PC-3 (cell line): ENCODE measurements at regions not wholly inside any gene's neighbourhood (a gene's known extent, or its start where the extent isn't known, plus 50 kb on each side); places are given as distances from the start of the nearest gene placed in this dataset.
A peak's percentile ranks its signal among the peaks of the same experiment; 100 is the strongest.

Experiments
- ATAC-seq: fragments of 200-7000 bp; cut with Tn5 transposase; 2 replicates; pipeline ENCODE4 v1.9.1; 2020; ENCODE audit warnings: mild to moderate bottlenecking, moderate library complexity
- BruUV-seq: library from RNA; stranded (reverse); fragments of 400-500 nt; replicated peaks from 2 replicates; lab custom pipeline; 2021; lab: Mats Ljungman, UMichigan
- CTCF ChIA-PET: fragments of 300-600 bp; sonication (Branson Sonifier 250); formaldehyde crosslinking; loops from one replicate; lab custom pipeline; 2022; ENCODE audit warnings: antibody characterized with exemption; lab: Charles Lee
- POLR2A ChIA-PET: fragments of 300-600 bp; sonication (Branson Sonifier 250); formaldehyde crosslinking; loops from one replicate; lab custom pipeline; 2022; ENCODE audit warnings: antibody characterized with exemption; ENCODE audit not compliant: unreplicated experiment; lab: Charles Lee
- DNase-seq: peaks from one replicate; pipeline ENCODE4 v3.0.0-alpha.2; 2015
- H2AFZ ChIP-seq: fragments of 300-600 bp; sonication (generic); 2 replicates; pipeline ENCODE4 v1.6.0; 2016; ENCODE audit warnings: antibody characterized with exemption, low read length
- H3F3A ChIP-seq: fragments of 300-600 bp; sonication (generic); one replicate; pipeline ENCODE4 v1.6.0; 2017; ENCODE audit warnings: antibody characterized with exemption, low read length, control low read depth, mild to moderate bottlenecking; ENCODE audit not compliant: unreplicated experiment
- H3K27ac ChIP-seq: fragments of 300-600 bp; sonication (generic); 2 replicates; pipeline ENCODE4 v1.5.1; 2016; ENCODE audit warnings: mild to moderate bottlenecking, low read length
- H3K27me3 ChIP-seq: fragments of 300-600 bp; sonication (generic); 2 replicates; pipeline ENCODE4 v1.6.1; 2016; ENCODE audit warnings: low read length, mixed read lengths
- H3K36me3 ChIP-seq: fragments of 300-600 bp; sonication (generic); 2 replicates; pipeline ENCODE4 v1.6.1; 2016; ENCODE audit warnings: low read depth, mixed run types, low read length, mixed read lengths
- H3K4me1 ChIP-seq: fragments of 300-600 bp; sonication (generic); 2 replicates; pipeline ENCODE4 v1.5.1; 2016; ENCODE audit warnings: low read length; ENCODE audit not compliant: insufficient read depth
- H3K4me2 ChIP-seq: fragments of 300-600 bp; sonication (generic); 2 replicates; pipeline ENCODE4 v1.6.0; 2016; ENCODE audit warnings: low read length
- H3K4me3 ChIP-seq: fragments of 300-600 bp; sonication (generic); 2 replicates; pipeline ENCODE4 v1.5.1; 2016; ENCODE audit warnings: mild to moderate bottlenecking, low read length, mixed read lengths
- H3K79me2 ChIP-seq: fragments of 300-600 bp; sonication (generic); 2 replicates; pipeline ENCODE4 v1.6.1; 2017; ENCODE audit warnings: low read length, mixed read lengths
- H3K9ac ChIP-seq: fragments of 300-600 bp; sonication (generic); 2 replicates; pipeline ENCODE4 v1.6.0; 2016; ENCODE audit warnings: mild to moderate bottlenecking, low read length
- H3K9me2 ChIP-seq: fragments of 300-600 bp; sonication (generic); replicated peaks from 2 replicates; pipeline ENCODE4 v1.6.1; 2016; ENCODE audit warnings: mixed run types, low read length, mixed read lengths
- H3K9me3 ChIP-seq: fragments of 300-600 bp; sonication (generic); 2 replicates; pipeline ENCODE4 v1.6.1; 2016; ENCODE audit warnings: low read length, mixed read lengths
- H4K20me1 ChIP-seq: fragments of 300-600 bp; sonication (generic); 2 replicates; pipeline ENCODE4 v1.6.1; 2016; ENCODE audit warnings: low read length, mixed read lengths
- EZH2 ChIP-seq: fragments of 300-600 bp; sonication (generic); IDR thresholded peaks from one replicate; pipeline ENCODE4 v1.6.1; 2017; ENCODE audit warnings: antibody characterized with exemption, mild to moderate bottlenecking, low read length; ENCODE audit not compliant: unreplicated experiment
- EZH2phosphoT487 ChIP-seq: fragments of 300-600 bp; sonication (generic); IDR thresholded peaks from 2 replicates; pipeline ENCODE4 v1.6.1; 2018; ENCODE audit warnings: mild to moderate bottlenecking, antibody characterized with exemption, low read length, borderline replicate concordance
- intact Hi-C: fragments of 100-400 bp; cut with micrococcal nuclease; formaldehyde crosslinking; loops from 2 replicates; pipeline ENCODE4 v1.9.0; 2023
- TF ChIP-seq, protein P1 (sequence below): fragments of 300-600 bp; sonication (generic); conservative IDR thresholded peaks from 2 replicates; pipeline ENCODE4 v1.5.1; 2017; ENCODE audit warnings: antibody characterized with exemption, low read depth, mild to moderate bottlenecking, low read length

DNA sequence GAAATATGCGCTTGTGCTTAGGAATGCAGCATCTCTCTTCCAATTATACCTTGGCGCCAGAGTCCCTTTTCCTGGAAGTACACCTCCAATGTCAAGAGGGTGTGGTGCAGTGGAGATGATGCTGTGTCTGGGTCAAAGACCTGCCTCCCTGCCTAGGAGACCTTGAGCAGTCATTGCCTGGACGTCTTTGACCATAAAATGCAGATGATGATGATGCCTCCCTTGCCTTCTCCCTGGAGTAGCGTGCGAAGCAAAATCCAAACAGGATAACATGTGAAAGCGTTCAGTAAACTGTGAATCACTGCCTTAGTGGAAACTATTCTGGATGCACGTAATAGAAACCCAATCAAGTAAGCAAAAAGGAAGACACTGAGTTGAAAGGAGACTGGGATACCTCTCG, 97.4 kb upstream of the ARMC2 start:
- POLR2A ChIA-PET: interaction anchor here (0.6 to 0.7 kb wide), 2 partner anchors 193 to 716 kb away, joined by 3 read pairs; no protein-coding TSS in a partner anchor
- no peaks in the 10 kb centered on the region for H3K79me2 ChIP-seq
- peak overlapping the region; percentile 97 for H3K27ac ChIP-seq
- BruUV-seq: no TSS peak
- CTCF ChIA-PET: interaction anchor here (0.5 kb wide), 1 partner anchor 11 kb away, joined by 3 read pairs; no protein-coding TSS in a partner anchor
- no peaks in the 10 kb centered on the region for H3K36me3 ChIP-seq
- H3K9me2 ChIP-seq: no peaks in the 10 kb centered on the region
- no peak for TF ChIP-seq EZH2phosphoT487
- TF ChIP-seq, protein P1, sequence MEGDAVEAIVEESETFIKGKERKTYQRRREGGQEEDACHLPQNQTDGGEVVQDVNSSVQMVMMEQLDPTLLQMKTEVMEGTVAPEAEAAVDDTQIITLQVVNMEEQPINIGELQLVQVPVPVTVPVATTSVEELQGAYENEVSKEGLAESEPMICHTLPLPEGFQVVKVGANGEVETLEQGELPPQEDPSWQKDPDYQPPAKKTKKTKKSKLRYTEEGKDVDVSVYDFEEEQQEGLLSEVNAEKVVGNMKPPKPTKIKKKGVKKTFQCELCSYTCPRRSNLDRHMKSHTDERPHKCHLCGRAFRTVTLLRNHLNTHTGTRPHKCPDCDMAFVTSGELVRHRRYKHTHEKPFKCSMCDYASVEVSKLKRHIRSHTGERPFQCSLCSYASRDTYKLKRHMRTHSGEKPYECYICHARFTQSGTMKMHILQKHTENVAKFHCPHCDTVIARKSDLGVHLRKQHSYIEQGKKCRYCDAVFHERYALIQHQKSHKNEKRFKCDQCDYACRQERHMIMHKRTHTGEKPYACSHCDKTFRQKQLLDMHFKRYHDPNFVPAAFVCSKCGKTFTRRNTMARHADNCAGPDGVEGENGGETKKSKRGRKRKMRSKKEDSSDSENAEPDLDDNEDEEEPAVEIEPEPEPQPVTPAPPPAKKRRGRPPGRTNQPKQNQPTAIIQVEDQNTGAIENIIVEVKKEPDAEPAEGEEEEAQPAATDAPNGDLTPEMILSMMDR: no peak
- no peak for TF ChIP-seq EZH2
- peak overlapping the region; percentile 67 for H3K4me2 ChIP-seq
- ATAC-seq (no peak; the same call in 1 of the 2 replicates), DNase-seq (peak; percentile 76)
- peaks cover 62% of the 10 kb centered on the region for H3K4me1 ChIP-seq
- H3K9ac ChIP-seq: peak overlapping the region; percentile 74
- no peaks in the 10 kb centered on the region for H3K9me3 ChIP-seq
- no peak overlapping the region for H3K4me3 ChIP-seq
- H3K27me3 ChIP-seq: no peaks in the 10 kb centered on the region
- no peaks in the 10 kb centered on the region for H4K20me1 ChIP-seq
- no peaks in the 10 kb centered on the region for H3F3A ChIP-seq
- intact Hi-C loops: no loop called here
- no peak overlapping the region for H2AFZ ChIP-seq

DNA sequence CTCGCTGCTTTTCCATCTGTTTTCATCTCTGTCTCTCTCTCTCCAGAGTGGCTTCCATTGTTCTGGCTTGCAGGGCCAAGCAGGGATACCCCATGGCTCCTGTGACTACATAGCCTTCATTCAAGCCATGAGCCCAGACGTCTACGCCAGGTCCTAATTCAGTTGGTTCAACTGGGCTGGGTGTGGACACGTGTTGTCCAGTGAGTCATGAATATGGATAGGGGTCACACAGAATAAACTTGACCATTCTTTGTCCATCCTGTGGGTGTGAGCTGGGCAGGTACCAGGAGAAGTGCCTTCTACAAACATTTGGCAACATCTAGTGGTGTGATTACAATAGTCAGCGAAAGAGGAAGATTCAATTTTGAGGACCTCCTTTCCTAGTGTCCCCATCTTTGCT, 96.9 kb upstream of the ARMC2 start:
- no peaks in the 10 kb centered on the region for H3K9me3 ChIP-seq
- H3K9ac ChIP-seq: peak overlapping the region; percentile 74
- H3K27ac ChIP-seq: peak overlapping the region; percentile 97
- CTCF ChIA-PET: no interaction called here
- no peaks in the 10 kb centered on the region for H3K36me3 ChIP-seq
- H3K27me3 ChIP-seq: no peaks in the 10 kb centered on the region
- DNase-seq (peak; percentile 35), ATAC-seq (no peak; the same call in 1 of the 2 replicates)
- H3K4me1 ChIP-seq: peaks cover 62% of the 10 kb centered on the region
- intact Hi-C loops: no loop called here
- BruUV-seq: no TSS peak
- H3K4me3 ChIP-seq: no peak overlapping the region
- no peaks in the 10 kb centered on the region for H3F3A ChIP-seq
- no peak overlapping the region for H2AFZ ChIP-seq
- H3K79me2 ChIP-seq: no peaks in the 10 kb centered on the region
- H4K20me1 ChIP-seq: no peaks in the 10 kb centered on the region
- POLR2A ChIA-PET: no interaction called here
- TF ChIP-seq EZH2phosphoT487 (no peak), EZH2 (no peak)
- TF ChIP-seq, protein P1: 0 out of 2 replicates have a peak, but pooled peaks have one; percentile 12
- peak overlapping the region; percentile 67 for H3K4me2 ChIP-seq
- no peaks in the 10 kb centered on the region for H3K9me2 ChIP-seq
